HEK293T (cell line): ENCODE measurements at regions not wholly inside any gene's neighbourhood (a gene's known extent, or its start where the extent isn't known, plus 50 kb on each side); places are given as distances from the start of the nearest gene placed in this dataset.

Source experiments
- CTCF ChIA-PET: fragments of 350-600 bp; formaldehyde crosslinking; extraction: SDS; loops from one replicate; lab custom pipeline; 2021; ENCODE audit warnings: antibody characterized with exemption, inconsistent platforms; lab: Yijun Ruan, JAX
- POLR2A ChIA-PET: fragments of 350-600 bp; formaldehyde crosslinking; extraction: SDS; loops from one replicate; lab custom pipeline; 2020; ENCODE audit warnings: antibody characterized with exemption, inconsistent platforms; lab: Yijun Ruan, JAX
- DNase-seq: peaks from one replicate; pipeline ENCODE4 v3.0.0; 2012; ENCODE audit warnings: mixed read lengths; ENCODE audit errors: extremely low spot score
- ARNT ChIP-seq: fragments of 450-650 bp; IDR thresholded peaks from 2 replicates; pipeline ENCODE4 v1.6.1; 2017; ENCODE audit warnings: mild to moderate bottlenecking
- BHLHE40 ChIP-seq: fragments of 450-650 bp; IDR thresholded peaks from 2 replicates; pipeline ENCODE4 v1.6.1; 2016; ENCODE audit warnings: mild to moderate bottlenecking, moderate library complexity, borderline replicate concordance
- CTBP1 ChIP-seq: fragments of 450-650 bp; IDR thresholded peaks from 2 replicates; pipeline ENCODE4 v1.6.1; 2016; ENCODE audit warnings: borderline replicate concordance
- ELF4 ChIP-seq: fragments of 450-650 bp; IDR thresholded peaks from 2 replicates; pipeline ENCODE4 v1.6.1; 2017; ENCODE audit warnings: antibody characterized with exemption
- FOXA1 ChIP-seq: fragments of 450-650 bp; IDR thresholded peaks from 2 replicates; pipeline ENCODE4 v1.6.1; 2016; ENCODE audit warnings: mild to moderate bottlenecking
- FOXK2 ChIP-seq: fragments of 450-650 bp; IDR thresholded peaks from 2 replicates; pipeline ENCODE4 v1.6.1; 2016; ENCODE audit warnings: mild to moderate bottlenecking
- FOXM1 ChIP-seq: fragments of 450-650 bp; IDR thresholded peaks from 2 replicates; pipeline ENCODE4 v1.6.1; 2017; ENCODE audit warnings: mild to moderate bottlenecking, borderline replicate concordance
- HDGF ChIP-seq: fragments of 450-650 bp; IDR thresholded peaks from 2 replicates; pipeline ENCODE4 v1.6.1; 2017; ENCODE audit warnings: antibody characterized with exemption, borderline replicate concordance
- L3MBTL2 ChIP-seq: fragments of 450-650 bp; conservative IDR thresholded peaks from 2 replicates; pipeline ENCODE4 v1.6.1; 2016; ENCODE audit warnings: mild to moderate bottlenecking
- LEF1 ChIP-seq: fragments of 450-650 bp; IDR thresholded peaks from 2 replicates; pipeline ENCODE4 v1.6.1; 2017; ENCODE audit warnings: mild to moderate bottlenecking, borderline replicate concordance
- NFRKB ChIP-seq: fragments of 450-650 bp; IDR thresholded peaks from 2 replicates; pipeline ENCODE4 v1.6.1; 2016; ENCODE audit warnings: mild to moderate bottlenecking, moderate library complexity
- PKNOX1 ChIP-seq: fragments of 450-650 bp; IDR thresholded peaks from 2 replicates; pipeline ENCODE4 v1.6.1; 2016
- SP1 ChIP-seq: fragments of 450-650 bp; IDR thresholded peaks from 2 replicates; pipeline ENCODE4 v1.6.1; 2017
- SUZ12 ChIP-seq: fragments of 450-650 bp; IDR thresholded peaks from 2 replicates; pipeline ENCODE4 v1.6.1; 2016; ENCODE audit warnings: mild to moderate bottlenecking
- TARDBP ChIP-seq: fragments of 450-650 bp; IDR thresholded peaks from 2 replicates; pipeline ENCODE4 v1.6.1; 2016
- ZNF384 ChIP-seq: fragments of 450-650 bp; IDR thresholded peaks from 2 replicates; pipeline ENCODE4 v1.6.1; 2016

GRCh38 chr13:59099182-59099974 is 1064.3 kb downstream of the DIAPH3 start:
- ChIA-PET CTCF (interaction anchor here (0.5 kb wide), 1 partner anchor 690 kb away, joined by 3 read pairs; no protein-coding TSS in a partner anchor), POLR2A (no interaction called here)
- DNase-seq: no peak
- TF ChIP-seq ZNF384 (no peak), NFRKB (no peak), FOXM1 (no peak), SUZ12 (no peak), SP1 (no peak)

GRCh38 chr13:59103004-59103768 is 1060.5 kb downstream of the DIAPH3 start:
- ChIA-PET CTCF (no interaction called here), POLR2A (no interaction called here)
- TF ChIP-seq NFRKB: no peak
- no peak for TF ChIP-seq TARDBP
- TF ChIP-seq SUZ12: no peak
- no peak for TF ChIP-seq ZNF384
- TF ChIP-seq FOXM1: no peak
- TF ChIP-seq ARNT: no peak
- TF ChIP-seq LEF1: no peak
- TF ChIP-seq PKNOX1: no peak
- TF ChIP-seq HDGF: no peak
- no peak for TF ChIP-seq SP1
- no peak for TF ChIP-seq L3MBTL2
- TF ChIP-seq FOXK2: no peak
- DNase-seq: no peak

GRCh38 chr13:59111751-59112171 is 1052.0 kb downstream of the DIAPH3 start:
- DNase-seq: no peak
- POLR2A ChIA-PET: no interaction called here
- CTCF ChIA-PET: no interaction called here
- TF ChIP-seq FOXK2: no peak
- TF ChIP-seq NFRKB: no peak
- TF ChIP-seq CTBP1: no peak
- no peak for TF ChIP-seq LEF1
- no peak for TF ChIP-seq TARDBP
- TF ChIP-seq HDGF: no peak
- no peak for TF ChIP-seq FOXM1
- TF ChIP-seq ELF4: no peak
- TF ChIP-seq SUZ12: no peak
- no peak for TF ChIP-seq L3MBTL2
- no peak for TF ChIP-seq BHLHE40

DNA sequence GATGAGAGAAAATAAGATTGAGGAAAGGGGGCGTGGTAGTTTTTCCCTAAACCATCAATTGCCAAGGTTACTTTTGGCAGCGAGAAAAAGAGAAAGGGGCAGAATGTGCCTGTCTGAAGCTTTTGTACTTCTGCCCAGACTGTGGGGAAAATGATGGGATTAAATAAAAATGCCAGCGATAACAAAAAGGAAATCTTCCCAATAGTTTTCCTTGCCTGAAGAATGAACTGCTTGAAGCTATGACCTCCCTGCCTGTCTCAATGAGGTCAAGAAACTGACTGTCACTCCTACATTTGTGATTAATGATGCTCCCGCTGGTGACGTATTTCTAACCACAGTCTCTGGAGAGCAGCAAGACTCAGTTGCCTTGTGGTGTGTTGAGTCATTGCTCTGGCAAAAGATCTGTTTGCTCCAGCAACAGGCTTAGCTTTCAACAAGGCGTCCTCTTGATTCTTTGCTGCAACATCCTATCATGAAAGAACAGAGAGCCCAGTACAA is 1051.5 kb downstream of the DIAPH3 start:
- DNase-seq: no peak
- ChIA-PET POLR2A (no interaction called here), CTCF (no interaction called here)
- TF ChIP-seq PKNOX1: peak; percentile 88
- no peak for TF ChIP-seq HDGF

- TF ChIP-seq ARNT (no peak), NFRKB (no peak), LEF1 (no peak), BHLHE40 (no peak), SP1 (no peak), ZNF384 (no peak), FOXA1 (no peak), FOXK2 (no peak), CTBP1 (no peak), L3MBTL2 (no peak), PKNOX1 (no peak), ELF4 (no peak), HDGF (no peak), SUZ12 (no peak), TARDBP (no peak), FOXM1 (no peak)
- no peak for DNase-seq
- POLR2A ChIA-PET: no interaction called here
- CTCF ChIA-PET: no interaction called here
Observed at GRCh38 chr13:59119475-59119874, 1044.3 kb downstream of the DIAPH3 start.

- POLR2A ChIA-PET: no interaction called here
- CTCF ChIA-PET: no interaction called here
- TF ChIP-seq BHLHE40: no peak
- TF ChIP-seq NFRKB: no peak
- no peak for TF ChIP-seq FOXM1
- TF ChIP-seq FOXA1: no peak
- no peak for TF ChIP-seq PKNOX1
- no peak for TF ChIP-seq ZNF384
- DNase-seq: no peak
Observed at GRCh38 chr13:59120297-59120843, 1043.4 kb downstream of the DIAPH3 start.
